GM21526 (cell line): ENCODE measurements at regions not wholly inside any gene's neighbourhood (a gene's known extent, or its start where the extent isn't known, plus 50 kb on each side); places are given as distances from the start of the nearest gene placed in this dataset.

Source experiments
- ATAC-seq: cut with Tn5 transposase; IDR thresholded peaks from one replicate; pipeline ENCODE4 v1.9.1; 2021; ENCODE audit warnings: moderate library complexity; ENCODE audit not compliant: unreplicated experiment, low FRiP score

DNA sequence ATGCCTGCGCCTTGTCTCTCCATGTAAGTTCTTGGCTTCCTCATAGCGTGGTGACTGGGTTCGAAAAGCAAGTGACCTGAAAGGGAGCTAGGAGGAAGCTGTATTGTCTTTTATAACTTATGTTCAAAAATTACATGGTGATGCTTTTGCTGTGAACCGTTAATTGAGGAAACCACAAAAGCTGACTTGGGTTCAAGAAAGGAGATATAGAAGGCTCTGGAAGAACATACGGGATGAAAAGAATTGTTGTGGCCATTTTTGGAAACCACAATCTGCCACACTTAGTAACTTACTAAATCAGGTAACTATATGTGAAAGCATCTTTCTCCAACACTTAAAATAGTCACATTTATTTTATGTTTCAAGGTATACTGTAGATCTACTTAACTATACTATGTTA, 177.0 kb upstream of the RBMS1 start:
- ATAC-seq: no peak

DNA sequence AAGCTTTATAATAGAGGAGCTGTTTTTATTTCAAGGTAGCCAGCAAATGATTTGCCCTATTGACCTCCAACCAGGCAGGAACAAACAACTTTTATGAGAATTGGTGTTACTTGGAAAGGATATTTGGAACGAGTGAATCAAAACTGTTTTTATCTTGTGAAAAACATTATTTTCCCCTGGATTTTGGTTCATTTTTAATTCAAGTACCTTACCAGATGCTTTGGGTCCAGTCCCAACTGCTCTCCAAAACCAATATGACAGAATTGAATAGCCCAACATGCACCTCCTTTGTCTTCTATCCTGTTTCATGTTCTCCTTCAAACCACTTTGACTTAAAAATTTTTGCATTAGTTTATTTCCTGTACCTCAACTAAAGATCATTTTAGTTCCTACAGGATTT, 178.6 kb upstream of the RBMS1 start:
- no peak for ATAC-seq

DNA sequence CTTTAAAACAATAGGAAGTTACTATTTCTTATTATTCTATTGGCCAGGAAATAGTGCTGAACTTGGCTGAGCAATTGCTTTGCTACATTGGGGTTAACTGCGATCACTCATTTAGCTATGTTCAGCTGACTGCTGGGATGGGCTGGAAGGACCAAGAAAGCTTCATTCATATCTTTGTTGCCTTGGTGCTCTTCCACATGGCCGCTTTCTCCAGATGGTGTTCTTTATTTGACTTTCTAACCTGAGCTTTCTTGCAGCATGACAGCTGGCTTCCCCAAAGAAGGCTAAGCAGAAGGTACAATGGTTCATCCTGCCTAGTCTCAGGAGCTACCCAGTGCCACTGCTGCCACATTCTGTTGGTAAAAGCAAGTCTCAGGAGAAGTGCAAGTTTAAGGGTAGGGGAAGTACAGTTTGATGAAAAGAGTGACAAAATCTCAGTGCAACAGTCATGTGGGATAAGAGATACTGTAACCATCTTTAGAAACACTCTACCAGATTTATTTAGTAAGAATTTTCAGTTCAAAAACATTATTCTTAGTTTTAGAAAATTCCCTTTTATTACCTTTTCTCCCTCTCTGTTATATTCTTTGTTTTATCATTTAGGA, 180.6 kb upstream of the RBMS1 start:
- no peak for ATAC-seq

DNA sequence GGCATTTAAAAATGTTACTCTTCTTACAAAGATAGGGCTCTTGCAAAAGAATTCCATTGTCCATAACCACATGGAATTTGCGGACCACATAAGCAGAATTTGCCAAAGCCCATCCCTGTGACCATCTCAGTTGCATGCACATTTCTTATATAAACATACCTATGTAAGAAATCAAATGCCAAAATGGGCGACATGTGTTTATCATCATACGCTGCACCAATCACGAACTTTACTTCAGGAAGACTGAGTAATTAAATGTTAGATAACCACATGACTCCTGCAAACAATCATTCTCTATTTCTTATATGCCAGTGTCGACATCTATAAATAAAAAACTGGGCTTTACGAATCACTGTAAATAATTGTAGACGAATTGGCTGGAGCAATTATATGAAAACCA, 186.1 kb upstream of the RBMS1 start:
- ATAC-seq: no peak

DNA sequence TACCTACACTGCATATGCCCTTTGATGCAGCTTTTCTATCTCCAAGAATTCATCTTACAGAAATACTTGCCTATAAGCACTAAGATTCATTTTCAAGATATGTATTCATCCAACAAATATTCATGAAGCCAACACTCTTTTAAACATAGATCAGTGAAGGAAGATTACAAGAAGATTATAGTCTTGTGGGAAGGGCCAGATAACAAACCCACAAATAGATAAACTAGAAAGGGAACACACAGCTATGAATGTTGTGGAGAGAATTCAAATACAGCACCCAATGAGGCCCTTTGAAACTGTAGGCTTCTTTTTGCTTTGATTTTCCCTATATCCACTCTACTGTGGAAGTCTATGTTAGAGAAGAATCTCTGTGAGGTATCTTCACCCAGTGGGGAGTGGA, 186.7 kb upstream of the RBMS1 start:
- no peak for ATAC-seq

DNA sequence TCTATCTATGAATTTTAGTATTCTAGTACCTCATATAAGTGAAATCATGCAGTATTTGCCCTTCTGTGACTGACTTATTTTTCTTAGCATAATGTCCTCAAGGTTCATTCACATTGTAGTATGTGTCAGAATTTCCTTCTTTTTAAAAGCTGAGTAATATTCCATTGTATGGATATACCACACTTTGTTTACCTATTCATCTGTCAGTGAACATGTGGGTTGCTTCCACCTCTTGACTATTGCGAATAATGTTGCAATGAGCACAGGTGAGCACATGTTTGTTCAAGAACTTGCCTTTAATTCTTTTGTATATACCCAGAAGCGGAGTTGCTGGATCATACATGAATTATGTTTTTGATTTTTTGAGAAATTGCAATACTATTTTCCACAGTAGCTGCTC, 187.4 kb upstream of the RBMS1 start:
- no peak for ATAC-seq

DNA sequence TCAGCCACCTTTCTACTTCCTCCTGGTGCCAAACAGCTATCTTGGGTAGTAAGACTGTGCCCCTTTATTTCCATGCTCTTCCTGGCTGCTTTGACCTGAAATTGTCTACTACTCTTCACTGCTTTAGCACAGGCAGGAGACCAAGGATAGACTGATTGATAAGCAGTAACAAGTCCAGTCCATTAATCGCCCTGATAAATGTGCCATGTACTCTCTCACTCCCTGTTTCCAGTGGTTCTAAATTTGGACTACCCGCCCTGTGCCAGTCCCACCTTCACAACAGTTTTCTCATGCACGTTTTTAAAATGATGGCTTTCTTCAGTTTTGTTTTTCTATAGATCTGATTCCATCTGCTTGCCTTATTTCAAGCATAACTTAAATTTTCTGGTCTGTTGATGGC, 189.6 kb upstream of the RBMS1 start:
- ATAC-seq: no peak

DNA sequence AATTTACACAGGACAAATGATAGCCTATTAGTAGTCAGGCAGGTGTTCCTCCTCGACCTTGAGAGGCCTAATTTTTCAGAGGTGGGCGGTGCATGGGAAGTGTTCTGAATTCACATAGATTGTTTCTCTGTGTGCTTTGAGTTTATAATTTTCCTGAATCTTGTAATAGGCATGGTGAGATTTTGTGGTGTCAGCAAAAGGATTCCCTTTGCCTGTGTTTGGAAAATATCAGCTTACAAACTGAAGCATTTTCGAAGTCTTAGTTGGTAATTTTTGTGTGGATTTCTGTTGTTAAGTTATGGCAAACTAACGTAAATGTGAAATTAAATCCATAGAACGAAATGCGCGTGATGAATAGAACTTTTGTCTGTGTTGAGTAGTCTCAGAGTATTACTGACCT, 194.0 kb upstream of the RBMS1 start:
- no peak for ATAC-seq

DNA sequence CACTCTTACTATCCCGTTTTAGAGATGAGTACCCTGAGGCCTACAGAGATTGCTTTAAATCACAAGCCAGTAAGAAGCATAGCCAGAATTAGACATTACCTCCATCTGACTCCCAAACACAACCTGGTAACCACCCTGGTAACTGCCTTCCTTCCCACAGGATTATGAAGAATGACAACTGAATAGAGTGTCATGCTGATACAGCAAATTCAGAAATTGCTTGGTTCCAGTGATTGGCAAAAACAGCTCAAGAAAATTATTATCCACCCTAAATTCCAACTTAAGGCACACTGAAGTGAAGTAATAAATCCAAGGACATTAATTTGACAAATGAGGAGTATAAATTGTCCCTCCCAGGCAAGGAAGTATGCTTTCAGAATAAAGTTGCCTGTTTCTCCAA, 195.8 kb upstream of the RBMS1 start:
- ATAC-seq: no peak

DNA sequence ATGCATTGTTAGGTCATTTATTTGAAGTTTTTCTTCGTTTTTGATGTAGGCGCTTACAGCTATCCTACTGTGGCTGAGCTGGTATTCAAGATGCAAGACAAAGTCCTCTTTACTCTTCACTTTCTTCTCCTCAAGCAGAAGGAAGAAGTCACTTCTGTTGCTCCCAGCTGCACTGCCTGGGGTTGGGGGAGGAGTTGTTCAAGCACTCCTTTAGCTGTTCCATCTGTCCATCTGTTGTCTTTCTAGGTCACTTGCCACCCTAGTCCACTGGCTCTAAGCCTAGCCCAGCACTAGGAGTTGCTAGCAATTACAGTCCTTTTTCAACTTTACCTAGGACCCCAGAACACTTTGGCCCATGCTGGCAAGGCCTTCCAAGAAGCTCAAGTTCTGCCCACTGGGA, 200.6 kb upstream of the RBMS1 start:
- no peak for ATAC-seq

DNA sequence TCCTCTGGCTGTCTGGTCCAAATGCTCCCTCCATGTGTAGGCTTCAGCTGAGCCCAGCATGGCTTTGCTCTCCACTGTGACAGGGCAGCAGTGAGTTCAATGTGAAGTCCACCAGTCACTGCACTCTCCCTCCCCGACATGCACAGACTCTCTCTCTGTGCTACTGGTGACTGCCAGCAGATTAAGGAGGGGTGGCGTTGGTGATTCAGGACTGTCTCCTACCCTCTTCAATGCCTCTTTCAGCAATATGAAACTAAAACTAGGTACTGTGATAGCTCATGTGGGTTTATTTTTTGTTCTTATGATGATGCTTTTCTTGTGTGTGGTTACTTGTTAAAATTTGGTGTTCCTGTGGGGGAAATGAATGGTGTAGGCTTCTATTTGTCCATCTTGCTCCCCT, 201.0 kb upstream of the RBMS1 start:
- peak; percentile 62 for ATAC-seq

DNA sequence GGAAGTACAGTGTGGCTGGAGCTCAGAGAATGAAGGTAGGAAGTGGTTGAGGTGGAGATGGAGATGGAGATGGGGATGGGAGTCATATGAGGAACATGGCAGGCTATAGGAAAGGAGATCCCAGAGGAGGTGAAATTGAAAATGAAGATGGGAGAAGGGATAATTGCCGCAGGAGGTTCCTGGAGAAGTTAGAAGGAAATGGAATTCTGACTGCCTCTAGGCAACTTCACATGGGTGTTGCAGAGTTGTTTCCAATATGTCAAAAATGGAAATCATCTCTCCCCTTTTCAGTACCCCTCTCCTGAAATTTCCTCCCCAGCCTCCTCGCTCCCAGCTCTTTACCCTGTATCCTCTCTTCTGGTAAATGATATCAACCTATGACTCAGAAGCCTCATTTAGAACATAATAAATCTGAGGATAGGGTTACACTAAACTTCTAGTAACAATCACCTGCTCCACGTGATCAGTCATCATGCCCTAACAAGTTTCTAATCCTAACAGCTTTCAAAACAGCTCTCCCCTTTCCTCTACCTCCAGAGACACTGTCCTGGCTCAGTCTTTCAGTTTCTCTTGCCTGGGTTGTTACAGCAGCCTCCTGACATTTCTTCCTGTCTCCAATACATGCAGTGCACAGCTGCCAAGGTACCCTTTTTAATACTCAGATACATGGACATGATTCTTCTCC, 201.9 kb upstream of the RBMS1 start:
- no peak for ATAC-seq

DNA sequence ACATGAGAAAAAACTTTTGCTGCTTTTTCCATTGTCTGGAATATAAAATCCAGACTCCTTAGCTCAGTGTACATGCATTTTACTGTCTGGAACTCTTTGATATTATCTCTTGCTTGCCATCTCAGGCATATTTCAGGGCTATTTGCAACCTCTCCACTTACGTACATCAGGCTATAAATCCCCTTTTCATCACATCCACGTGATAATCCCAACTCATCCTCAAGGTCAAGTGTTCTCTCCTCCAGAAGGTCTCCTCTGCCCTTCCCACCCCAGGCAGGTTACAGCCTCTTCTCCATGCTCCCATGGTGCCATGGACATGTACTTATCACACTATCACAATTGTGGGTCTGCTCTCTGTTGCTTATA, 202.5 kb upstream of the RBMS1 start:
- no peak for ATAC-seq

DNA sequence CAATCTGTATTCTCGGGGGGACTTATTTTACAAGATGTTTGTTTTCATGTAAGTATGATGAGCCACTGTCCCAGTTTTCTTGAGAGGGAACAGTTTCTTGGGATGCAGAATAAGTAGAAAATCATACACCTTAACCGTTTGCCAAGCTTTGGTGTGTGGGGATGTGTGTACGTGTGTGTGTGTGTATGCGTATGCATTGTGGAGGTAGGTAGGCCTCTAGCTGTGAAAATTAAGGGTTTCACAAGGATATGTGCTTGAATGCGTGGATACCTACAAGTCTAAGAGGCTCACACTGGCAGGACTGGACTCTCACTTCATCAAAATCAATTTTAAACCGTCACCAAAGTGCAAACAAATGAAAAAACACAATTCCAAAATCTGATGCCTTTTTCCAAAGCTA, 204.2 kb upstream of the RBMS1 start:
- ATAC-seq: no peak

DNA sequence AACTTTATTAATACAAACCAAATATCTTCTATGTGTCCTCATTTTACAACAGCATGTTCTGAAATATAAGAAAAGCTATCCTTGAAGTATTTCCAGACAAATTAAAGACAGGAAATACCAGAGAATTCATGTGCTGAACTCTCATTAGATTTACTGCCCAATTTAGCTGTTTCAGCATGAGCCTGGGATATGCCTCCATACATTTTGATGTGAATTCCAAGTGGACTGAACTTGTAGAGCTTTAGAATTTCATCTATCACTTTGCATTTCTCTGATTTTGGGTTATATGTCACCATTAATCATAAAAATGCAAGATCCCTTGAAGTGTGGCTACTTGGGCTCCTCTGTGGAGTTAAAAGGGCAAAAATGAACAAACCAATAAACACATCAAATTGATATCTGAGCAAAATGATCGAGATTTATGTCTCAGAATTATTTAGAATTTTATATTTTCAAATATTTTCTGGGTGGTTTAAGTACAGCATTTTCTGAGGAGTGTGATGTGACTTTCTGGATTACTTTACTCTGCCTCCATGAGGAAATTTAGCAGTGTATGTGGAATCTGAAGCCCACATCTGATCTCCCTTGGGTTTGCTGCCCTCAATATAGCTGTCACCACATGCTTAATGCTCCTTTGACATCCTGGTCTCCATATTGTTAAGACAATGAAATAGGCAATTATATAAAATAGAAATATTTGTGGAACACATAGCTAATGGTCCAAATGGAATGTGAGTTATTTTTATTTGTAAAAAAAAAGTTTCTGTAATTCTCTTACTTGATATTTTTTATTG, 206.6 kb upstream of the RBMS1 start:
- no peak for ATAC-seq

DNA sequence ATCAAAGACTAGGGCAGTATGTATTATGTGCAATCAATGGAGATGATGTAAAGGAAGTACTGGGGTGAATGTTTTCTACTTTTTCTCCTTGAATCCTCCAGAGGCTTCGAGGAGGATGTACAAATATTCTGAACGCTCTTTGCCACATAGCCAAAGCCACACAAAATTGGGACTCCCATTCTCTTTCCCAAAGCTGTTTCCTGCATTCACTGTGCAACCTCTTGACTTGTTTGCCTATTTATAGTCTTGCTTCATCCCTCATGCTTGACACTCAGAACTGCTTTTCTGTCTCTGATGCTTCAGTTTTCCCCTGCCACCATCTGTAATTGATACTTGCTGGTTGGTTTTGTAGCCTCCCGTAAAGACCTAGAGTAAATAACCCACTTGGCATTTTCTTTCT, 208.2 kb upstream of the RBMS1 start:
- ATAC-seq: no peak

DNA sequence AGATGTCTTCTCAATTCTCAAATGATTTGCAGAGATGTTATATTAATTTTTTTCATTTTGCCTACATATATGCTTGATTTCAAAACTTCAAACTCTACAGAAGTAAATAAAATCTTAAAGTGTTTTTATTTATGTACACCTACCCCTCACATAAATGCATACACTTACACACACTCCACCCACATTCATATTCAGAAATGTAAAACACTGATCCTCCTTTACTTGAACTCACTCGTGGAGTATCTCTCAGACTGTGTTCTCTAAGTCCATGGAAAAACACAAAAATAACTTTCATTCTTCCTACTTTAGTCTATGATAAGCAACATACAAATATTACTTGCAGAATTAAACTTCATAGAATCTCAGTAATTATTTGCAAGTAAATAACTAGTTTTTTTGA, 209.1 kb upstream of the RBMS1 start:
- no peak for ATAC-seq

DNA sequence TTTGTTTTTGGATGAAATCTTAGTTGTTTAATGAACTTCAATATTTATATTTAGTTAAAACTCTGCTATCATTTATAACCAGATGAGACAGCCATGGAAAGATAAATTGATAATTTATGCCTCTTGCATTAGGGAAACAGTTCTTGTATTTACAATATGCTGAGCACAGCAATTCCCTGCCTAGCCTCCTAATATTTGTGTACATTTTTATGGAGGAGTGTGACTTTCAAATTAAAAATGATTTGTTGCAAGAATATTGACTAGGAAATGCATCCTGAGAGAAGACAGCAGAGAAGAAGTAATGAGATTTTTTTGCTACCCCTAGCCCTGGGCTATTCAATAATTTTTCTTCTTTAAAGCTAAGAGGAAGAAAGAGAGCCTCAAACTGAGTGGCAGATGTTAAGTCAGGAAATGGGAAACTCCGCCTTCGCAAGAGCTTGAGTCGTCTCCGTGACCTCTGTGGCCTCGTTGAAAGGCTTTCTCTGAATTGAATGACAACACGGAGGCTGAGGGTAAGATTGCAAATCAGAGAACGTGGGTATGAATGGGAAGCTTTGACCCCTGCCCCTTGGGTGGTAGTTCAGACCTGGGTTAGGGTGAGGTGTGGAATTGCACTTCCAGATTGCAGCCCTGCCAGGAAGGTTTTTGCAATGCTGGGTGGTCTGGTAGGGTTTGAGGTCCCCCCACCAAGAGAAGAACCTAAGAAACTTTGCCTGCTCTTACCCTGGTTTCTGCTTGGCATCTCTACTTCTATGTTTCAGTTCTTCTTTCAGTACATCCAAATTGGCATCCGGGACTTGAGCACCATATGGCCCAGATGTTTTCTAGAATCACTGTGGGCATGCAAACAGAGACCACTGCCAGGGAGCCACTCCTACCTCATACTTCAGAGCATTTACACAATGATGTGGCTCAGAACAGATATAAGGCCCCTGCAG, 210.3 kb upstream of the RBMS1 start:
- ATAC-seq: peak; percentile 90

DNA sequence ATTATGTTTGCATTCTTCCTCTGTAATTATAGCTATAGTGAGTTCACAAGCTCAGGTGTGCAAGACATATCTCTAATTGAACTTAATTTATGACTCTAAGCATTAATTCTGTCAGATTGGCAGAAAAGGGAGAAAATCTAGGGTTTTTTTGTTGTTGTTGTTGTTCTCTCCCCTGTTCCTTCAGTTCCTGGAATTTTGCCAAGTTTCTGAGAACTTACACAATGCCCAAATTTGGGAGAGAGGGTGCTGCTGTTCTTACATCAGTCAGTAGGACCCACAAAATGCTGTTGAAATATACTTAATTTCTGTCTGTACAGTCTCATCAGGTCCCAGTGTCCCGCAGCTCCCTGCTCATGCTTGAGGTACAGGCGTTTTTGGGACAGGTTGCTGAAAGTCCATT, 221.8 kb upstream of the RBMS1 start:
- ATAC-seq: no peak

DNA sequence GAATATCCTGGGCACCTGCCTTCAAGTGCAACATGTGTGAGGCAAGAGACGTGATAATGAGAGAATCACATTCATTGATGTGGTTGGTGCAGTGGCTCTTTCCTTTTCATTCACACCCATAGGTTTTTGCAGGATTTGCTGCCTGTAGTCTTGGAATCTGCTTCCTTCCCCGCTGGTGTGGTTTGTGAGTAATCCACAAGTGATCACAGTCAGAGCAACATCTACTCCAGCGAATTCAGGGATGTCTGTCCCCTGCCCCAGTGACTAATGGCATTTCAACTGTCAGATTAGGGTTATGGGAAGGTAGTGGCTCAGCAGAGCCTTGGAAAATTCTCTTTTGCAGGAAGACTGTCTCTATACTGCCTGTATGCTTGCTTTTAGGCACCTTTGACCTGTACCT, 225.5 kb upstream of the RBMS1 start:
- ATAC-seq: no peak

DNA sequence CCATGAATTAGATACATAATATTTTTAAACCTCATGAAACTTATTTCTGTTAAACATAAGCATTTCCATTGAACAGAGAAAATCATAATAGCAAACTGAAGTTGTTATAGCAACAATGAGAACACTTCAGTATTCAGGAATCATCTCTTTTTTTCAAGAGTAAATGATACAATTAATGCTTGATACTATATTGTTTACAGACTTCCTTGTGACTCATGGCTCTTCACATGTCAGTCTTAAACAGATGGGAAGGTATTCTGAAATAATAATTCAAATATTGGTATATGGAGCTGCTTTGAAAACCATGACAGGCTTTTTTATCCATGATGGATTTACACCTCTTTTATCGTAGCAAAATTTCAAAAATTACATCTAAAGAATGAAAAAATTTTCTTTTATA, 226.5 kb upstream of the RBMS1 start:
- no peak for ATAC-seq
